ENCODE measurements at regions not wholly inside any gene's neighbourhood (a gene's known extent, or its start where the extent isn't known, plus 50 kb on each side); places are given as distances from the start of the nearest gene placed in this dataset.

DNA sequence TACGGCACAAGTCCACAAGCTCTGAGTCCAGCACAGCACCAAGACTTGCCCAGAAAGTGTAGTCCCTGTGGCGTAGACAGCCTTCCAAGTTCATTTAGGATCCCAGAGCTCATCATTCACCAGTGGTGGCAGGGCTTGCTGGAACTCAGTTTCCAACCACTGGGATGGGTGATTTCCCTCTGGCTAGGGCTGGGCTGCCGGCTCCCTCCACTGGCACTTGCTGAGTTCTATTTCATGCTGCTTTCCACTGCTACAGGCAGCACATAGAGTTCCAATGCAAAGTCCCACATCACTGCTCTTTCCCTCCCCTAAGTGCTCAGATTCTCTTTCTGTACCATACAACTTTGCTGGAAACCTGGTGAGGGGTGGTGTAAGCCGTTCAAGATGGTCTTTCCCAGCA, 510.3 kb upstream of the TMPRSS15 start:
- DNase-seq (ENCODE audit: low read depth, low spot score) (no peak), FAIRE-seq (no peak)
- TF ChIP-seq MYC (IDR thresholded peaks at IDR 0.05; ENCODE audit: low read depth, low read length) = no peak
- TF ChIP-seq FOS (IDR thresholded peaks at IDR 0.05; ENCODE audit: borderline replicate concordance, insufficient read depth, low read length) = no peak
- no peak for TF ChIP-seq JUN (IDR thresholded peaks at IDR 0.05; ENCODE audit: borderline replicate concordance, insufficient read depth, insufficient read length, low read depth)
- TF ChIP-seq EZH2 (IDR thresholded peaks at IDR 0.05; ENCODE audit: borderline replicate concordance, low read depth, low read length, severe bottlenecking) = no peak
- no peak for TF ChIP-seq GATA2 (IDR thresholded peaks at IDR 0.05; ENCODE audit: insufficient read depth, insufficient read length, low read depth, low read length)
- ChIA-PET CTCF (no interaction called here), POLR2A (no interaction called here)
- Histone ChIP-seq H3K27ac (ENCODE audit: insufficient read depth, low read depth, low read length) (no peak overlapping the region), H3K9ac (replicated peaks; ENCODE audit: extremely low read depth, insufficient read depth, low read length) (no peak overlapping the region), H2AFZ (ENCODE audit: low read depth, low read length) (no peak overlapping the region), H3K4me1 (ENCODE audit: control insufficient read depth, extremely low read depth, insufficient read depth, low read length) (no peaks in the 10 kb centered on the region), H3K9me1 (replicated peaks; ENCODE audit: control insufficient read depth, extremely low read depth, insufficient read depth, low read length) (no peaks in the 10 kb centered on the region), H3K79me2 (ENCODE audit: control insufficient read depth, insufficient read depth, low read length) (no peaks in the 10 kb centered on the region), H3K9me3 (replicated peaks; ENCODE audit: control insufficient read depth, insufficient read depth, low read length) (no peaks in the 10 kb centered on the region), H3K27me3 (ENCODE audit: control insufficient read depth in 2 of 2, insufficient read depth in 2 of 2, low read length in 2 of 2) (no peaks in the 10 kb centered on the region), H3K4me3 (replicated peaks in 1 of 3; ENCODE audit: insufficient read depth in 1 of 3, low read depth in 1 of 3, low read length in 3 of 3) (no peak overlapping the region), H3K36me3 (ENCODE audit: control insufficient read depth in 2 of 2, extremely low read depth in 1 of 2, insufficient read depth in 2 of 2, low read length in 2 of 2) (no peaks in the 10 kb centered on the region), H3K4me2 (ENCODE audit: insufficient read depth, low read length) (no peak overlapping the region), H4K20me1 (replicated peaks; ENCODE audit: control insufficient read depth, extremely low read depth, insufficient read depth, low read length) (no peaks in the 10 kb centered on the region)
- no TSS peak for BruUV-seq (replicated peaks)
- intact Hi-C loops (cut with micrococcal nuclease) = no loop called here
- dilution Hi-C loops (cut with MboI; ENCODE audit: extremely low pct_ligation_motif_present, low sequenced_read_pairs) = no loop called here

DNA sequence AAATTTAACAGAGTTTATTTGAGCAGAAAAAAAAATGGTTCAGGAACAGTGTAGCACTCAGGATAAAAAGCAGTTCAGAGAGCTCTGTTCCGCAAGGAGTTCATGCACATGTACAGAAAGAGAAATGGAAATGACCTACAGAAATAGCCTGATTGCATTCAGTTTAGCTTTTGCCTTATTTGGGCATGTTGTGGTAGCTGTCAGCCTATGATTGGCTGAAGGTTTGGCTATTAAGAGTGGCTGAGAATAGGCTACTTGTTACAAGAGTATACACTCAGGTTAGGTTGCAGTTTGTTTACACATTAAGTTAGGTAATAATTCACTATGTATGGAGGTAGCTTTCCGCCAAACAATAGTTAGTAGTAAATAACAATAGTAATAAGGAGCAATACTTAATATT, 511.0 kb upstream of the TMPRSS15 start:
- FAIRE-seq = no peak
- Histone ChIP-seq H3K4me3 (replicated peaks in 1 of 3; ENCODE audit: insufficient read depth in 1 of 3, low read depth in 1 of 3, low read length in 3 of 3) (no peak overlapping the region), H3K27me3 (ENCODE audit: control insufficient read depth in 2 of 2, insufficient read depth in 2 of 2, low read length in 2 of 2) (no peaks in the 10 kb centered on the region)

More for the DNA sequence above, 511.0 kb upstream of the TMPRSS15 start:
- no peaks in the 10 kb centered on the region for H3K9me1 ChIP-seq (replicated peaks; ENCODE audit: control insufficient read depth, extremely low read depth, insufficient read depth, low read length)
- H3K36me3 ChIP-seq (ENCODE audit: control insufficient read depth in 2 of 2, extremely low read depth in 1 of 2, insufficient read depth in 2 of 2, low read length in 2 of 2) = no peaks in the 10 kb centered on the region
- TF ChIP-seq CTCF (IDR thresholded peaks at IDR 0.05; ENCODE audit: extremely low read depth in 1 of 2, insufficient read depth in 1 of 2, low read depth in 1 of 2, low read length in 2 of 2) = no peak
- TF ChIP-seq EZH2 (IDR thresholded peaks at IDR 0.05; ENCODE audit: borderline replicate concordance, low read depth, low read length, severe bottlenecking) = no peak
- no peak for TF ChIP-seq JUN (IDR thresholded peaks at IDR 0.05; ENCODE audit: borderline replicate concordance, insufficient read depth, insufficient read length, low read depth)
- TF ChIP-seq, protein P1, sequence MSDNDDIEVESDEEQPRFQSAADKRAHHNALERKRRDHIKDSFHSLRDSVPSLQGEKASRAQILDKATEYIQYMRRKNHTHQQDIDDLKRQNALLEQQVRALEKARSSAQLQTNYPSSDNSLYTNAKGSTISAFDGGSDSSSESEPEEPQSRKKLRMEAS (IDR thresholded peaks at IDR 0.05; ENCODE audit: insufficient read depth, insufficient read length) = no peak
- no peak for TF ChIP-seq MYC (IDR thresholded peaks at IDR 0.05; ENCODE audit: low read depth, low read length)
- no peaks in the 10 kb centered on the region for H3K4me1 ChIP-seq (ENCODE audit: control insufficient read depth, extremely low read depth, insufficient read depth, low read length)
- no peak for DNase-seq (ENCODE audit: low read depth, low spot score)
- no peaks in the 10 kb centered on the region for H4K20me1 ChIP-seq (replicated peaks; ENCODE audit: control insufficient read depth, extremely low read depth, insufficient read depth, low read length)
- no peak overlapping the region for H3K9ac ChIP-seq (replicated peaks; ENCODE audit: extremely low read depth, insufficient read depth, low read length)
- ChIA-PET CTCF (no interaction called here), POLR2A (no interaction called here)
- H2AFZ ChIP-seq (ENCODE audit: low read depth, low read length) = no peak overlapping the region
- dilution Hi-C loops (cut with MboI; ENCODE audit: extremely low pct_ligation_motif_present, low sequenced_read_pairs) = no loop called here
- no peaks in the 10 kb centered on the region for H3K9me3 ChIP-seq (replicated peaks; ENCODE audit: control insufficient read depth, insufficient read depth, low read length)
- BruUV-seq (replicated peaks) = no TSS peak
- H3K4me2 ChIP-seq (ENCODE audit: insufficient read depth, low read length) = no peak overlapping the region
- H3K27ac ChIP-seq (ENCODE audit: insufficient read depth, low read depth, low read length) = no peak overlapping the region
- intact Hi-C loops (cut with micrococcal nuclease) = no loop called here
- H3K79me2 ChIP-seq (ENCODE audit: control insufficient read depth, insufficient read depth, low read length) = no peaks in the 10 kb centered on the region

Data from endothelial cell of umbilical vein (primary cell).